Sigmoid colon (tissue), 4 donors: ENCODE measurements at regions not wholly inside any gene's neighbourhood (a gene's known extent, or its start where the extent isn't known, plus 50 kb on each side); places are given as distances from the start of the nearest gene placed in this dataset.

Source experiments
- EP300 ChIP-seq, 4 donors: sonication (generic); formaldehyde crosslinking; IDR thresholded peaks; one replicate each; pipeline ENCODE4 v1.6.1; 2017; ENCODE audit warnings: antibody characterized with exemption in 4 of 4
- POLR2A ChIP-seq, 2 donors: fragments of 450-650 bp; IDR thresholded peaks; one replicate each; pipeline ENCODE4 v1.6.1; 2016; ENCODE audit warnings: antibody characterized with exemption in 2 of 2, mild to moderate bottlenecking in 2 of 2, moderate library complexity in 2 of 2
- POLR2AphosphoS5 ChIP-seq, 4 donors: sonication (generic); formaldehyde crosslinking; IDR thresholded peaks; one replicate each; pipeline ENCODE4 v1.6.1; 2017; ENCODE audit warnings: antibody characterized with exemption in 4 of 4

DNA sequence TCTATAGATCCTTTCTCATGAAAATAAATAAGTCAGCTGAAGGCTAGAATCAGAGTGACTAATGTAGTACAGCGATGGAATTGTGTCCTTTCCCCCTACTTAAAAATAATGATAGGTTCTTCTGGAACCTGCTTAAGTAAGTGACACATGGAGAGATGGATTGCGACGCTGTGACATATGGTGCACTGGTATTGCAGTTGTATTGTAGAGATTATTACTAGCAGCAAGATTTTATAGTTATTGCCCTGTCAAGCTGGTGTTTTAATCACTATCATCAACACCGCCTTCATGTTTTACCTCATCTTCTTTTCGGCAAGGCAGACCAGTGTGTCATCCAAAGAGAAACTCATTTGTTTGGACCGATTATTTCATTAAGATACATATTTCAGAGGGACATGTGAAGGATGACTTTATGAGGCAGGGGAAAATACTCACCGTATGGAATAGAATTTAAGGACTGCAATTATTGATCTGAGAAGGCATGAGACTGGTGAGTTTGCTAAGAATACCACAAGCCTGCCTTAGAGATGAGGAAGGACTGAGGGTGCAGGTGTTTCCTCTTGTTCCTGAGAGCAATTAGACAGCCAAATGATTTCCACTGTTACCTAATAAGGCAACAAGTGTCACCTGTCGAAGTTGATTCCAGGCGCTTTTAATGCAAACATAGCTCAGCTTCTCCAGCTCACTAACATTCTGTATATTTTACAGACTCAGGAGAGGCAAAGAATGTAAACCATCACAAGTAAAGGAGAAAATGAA is 1855.5 kb downstream of the MAT2B start:
- TF ChIP-seq EP300 (IDR thresholded peaks at IDR 0.05) (no peak), POLR2AphosphoS5 (IDR thresholded peaks at IDR 0.05) (no peak), POLR2A (IDR thresholded peaks at IDR 0.05) (no peak)
